GM19468 (cell line): ENCODE measurements at regions not wholly inside any gene's neighbourhood (a gene's known extent, or its start where the extent isn't known, plus 50 kb on each side); places are given as distances from the start of the nearest gene placed in this dataset.
"Not testable (repeated sequence)": the region's sequence is repeated elsewhere in the genome, so short reads cannot be mapped to it uniquely, and the experiment has no call there.

Source experiments
- ATAC-seq: cut with Tn5 transposase; IDR thresholded peaks from one replicate; pipeline ENCODE4 v1.9.1; 2021; ENCODE audit warnings: mild to moderate bottlenecking, moderate library complexity, moderate number of reproducible peaks; ENCODE audit not compliant: unreplicated experiment; ENCODE audit errors: extremely low read depth

DNA sequence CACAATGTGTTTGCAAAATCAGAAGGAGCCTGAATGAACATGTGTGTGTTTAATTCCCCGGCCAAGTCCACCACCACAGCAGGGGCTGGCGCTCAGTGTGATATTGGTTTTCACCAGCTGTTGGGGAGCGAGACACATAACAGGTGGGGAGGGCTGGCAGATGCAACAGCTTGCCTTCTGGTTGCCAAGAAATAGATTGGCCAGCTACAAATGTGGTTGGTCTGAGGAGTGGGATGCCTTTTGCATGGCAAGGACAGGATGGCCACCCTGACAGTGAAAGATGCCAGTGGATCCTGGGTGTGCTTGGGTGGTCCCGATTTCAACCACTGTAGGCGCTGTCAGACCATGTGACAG is 292.5 kb upstream of the FZD8 start:
- no peak for ATAC-seq

DNA sequence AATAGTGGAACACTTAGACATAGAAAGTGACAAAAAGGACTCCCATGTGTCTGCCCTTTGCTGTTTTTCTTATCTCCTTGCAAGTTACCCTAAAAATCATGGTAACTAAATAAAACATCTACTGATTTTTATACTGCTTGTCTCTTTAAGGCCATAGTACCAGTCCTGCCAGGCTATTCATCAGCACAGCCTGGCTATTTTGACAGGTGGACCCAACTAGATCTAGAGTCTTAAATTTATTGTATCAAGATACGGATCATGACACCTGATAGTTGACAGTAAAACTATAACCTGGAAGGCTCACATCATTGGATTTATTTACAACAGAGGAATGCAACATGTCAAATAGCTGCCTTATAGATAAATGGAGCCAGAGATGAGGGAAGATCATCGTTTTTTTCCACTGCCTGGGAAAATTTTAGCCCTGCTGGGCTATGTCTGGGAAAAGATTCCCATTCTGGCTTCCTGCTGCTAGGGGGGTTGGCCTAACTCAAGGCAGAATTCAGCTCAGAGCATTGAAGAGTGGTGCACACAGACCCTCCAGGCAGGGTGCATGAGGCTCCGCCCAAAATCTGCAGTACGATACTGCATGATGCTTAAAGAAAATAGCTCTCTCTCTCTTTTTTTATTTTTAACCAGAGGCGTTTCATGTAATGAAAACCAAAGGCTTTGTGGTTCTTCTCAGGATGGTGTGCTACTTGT is 292.0 kb upstream of the FZD8 start:
- ATAC-seq = no peak

DNA sequence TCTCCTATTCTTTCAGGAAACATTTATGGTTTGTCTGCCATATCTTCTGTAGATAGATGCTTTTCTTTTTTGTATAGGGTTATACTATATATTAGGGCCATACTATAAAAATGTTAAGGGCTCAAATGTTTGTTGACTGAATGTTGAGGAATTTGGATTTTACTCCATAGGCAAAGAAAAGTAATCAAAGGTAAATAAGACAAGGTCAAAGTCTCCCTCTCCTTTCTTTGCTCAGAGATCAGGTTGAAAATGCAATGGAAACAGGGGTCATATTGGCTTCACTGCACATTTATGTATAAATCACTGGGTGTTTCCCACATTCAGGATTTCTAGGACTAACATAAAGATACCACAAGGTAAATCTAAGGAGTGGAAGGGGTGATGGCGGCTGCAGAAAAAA is 291.4 kb upstream of the FZD8 start:
- no peak for ATAC-seq

DNA sequence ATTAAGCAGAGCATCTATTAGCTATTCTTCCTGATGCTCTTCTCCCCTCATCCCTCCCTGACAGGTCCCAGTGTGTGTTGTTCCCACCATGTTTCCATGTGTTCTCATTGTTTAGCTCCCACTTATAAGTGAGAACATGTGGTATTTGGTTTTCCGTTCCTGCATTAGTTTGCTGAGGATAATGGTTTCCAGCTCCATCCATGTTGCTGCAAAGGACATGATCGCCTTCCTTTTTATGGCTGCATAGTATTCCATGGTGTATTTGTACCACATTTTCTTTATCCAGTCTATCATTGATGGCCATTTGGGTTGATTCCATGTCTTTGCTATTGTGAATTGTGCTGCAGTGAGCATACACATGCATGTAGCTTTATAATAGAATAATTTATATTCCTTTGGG is 287.9 kb upstream of the FZD8 start:
- not testable (repeated sequence) for ATAC-seq

- ATAC-seq = no peak
Measured at GRCh38 chr10:35928748-35929147, 286.7 kb upstream of the FZD8 start.

DNA sequence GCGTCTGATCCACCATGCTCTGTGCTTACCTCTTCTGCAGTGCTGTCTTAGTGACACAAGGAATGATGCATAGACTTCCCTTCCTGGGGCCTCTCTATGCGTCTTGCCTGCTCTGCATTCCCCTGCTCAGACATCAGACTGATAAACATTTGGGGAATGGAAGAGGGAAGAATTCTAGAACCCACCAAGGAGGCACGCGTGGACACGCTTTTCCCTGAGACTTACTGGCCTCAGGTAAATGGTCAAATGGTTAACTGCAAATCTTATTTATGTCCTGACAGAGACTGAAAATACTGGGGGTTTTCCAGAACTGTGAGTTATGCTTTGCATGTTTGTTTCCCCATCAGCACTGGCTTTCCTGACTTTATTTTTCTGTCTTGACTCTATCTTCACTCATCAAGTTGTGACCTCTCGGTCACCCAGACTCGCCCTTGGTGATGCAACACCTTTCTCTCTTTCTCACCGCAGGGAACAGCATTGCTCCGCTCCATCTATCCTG is 285.9 kb upstream of the FZD8 start:
- no peak for ATAC-seq

GRCh38 chr10:35927341-35927740 is 285.2 kb upstream of the FZD8 start:
- no peak for ATAC-seq

- ATAC-seq = no peak
Measured at GRCh38 chr10:35926846-35927245, 284.8 kb upstream of the FZD8 start.

DNA sequence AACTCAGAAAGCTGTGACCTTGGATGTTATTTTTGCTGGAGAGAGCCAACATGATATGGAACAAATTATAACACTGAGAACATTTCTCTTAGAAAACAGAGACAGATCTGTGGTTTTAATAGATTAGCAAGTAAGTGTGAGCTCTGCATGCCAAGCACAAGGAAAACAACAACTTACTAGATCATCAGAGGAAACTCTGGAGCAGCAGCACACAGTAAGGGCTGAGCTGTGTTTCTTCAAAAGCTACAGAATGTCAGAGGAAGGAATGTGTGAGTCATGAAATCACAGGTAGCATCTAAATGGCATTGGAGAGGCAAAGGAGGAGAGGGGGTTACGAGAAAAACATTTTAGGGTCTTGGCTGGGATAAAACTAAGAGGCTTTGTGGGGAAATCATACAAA is 283.4 kb upstream of the FZD8 start:
- no peak for ATAC-seq

DNA sequence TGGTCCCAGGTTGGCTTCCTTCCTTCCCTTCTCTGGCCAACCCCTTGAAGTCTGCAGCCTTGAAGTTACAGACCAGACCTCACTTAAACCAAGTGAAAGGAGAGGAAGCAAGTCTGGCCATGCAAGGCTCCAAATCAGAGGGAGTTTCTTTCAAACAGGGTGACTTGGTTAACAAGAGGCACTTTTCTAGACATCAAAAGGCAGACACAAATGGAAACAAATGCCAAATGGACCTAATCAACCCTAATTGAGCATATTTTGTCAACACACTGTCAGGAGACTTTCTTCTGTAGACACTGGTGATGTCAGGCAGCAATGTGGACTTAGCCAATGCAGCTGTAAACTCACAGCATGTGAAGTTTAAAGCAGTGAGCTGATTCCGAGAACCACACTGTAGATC is 282.7 kb upstream of the FZD8 start:
- ATAC-seq = no peak

GRCh38 chr10:35922876-35923600 is 280.9 kb upstream of the FZD8 start:
- ATAC-seq = no peak

- no peak for ATAC-seq
Measured at GRCh38 chr10:35921866-35922350, 279.8 kb upstream of the FZD8 start.

- no peak for ATAC-seq
Measured at GRCh38 chr10:35916791-35917190, 274.7 kb upstream of the FZD8 start.

GRCh38 chr10:35913628-35914027 is 271.5 kb upstream of the FZD8 start:
- no peak for ATAC-seq

DNA sequence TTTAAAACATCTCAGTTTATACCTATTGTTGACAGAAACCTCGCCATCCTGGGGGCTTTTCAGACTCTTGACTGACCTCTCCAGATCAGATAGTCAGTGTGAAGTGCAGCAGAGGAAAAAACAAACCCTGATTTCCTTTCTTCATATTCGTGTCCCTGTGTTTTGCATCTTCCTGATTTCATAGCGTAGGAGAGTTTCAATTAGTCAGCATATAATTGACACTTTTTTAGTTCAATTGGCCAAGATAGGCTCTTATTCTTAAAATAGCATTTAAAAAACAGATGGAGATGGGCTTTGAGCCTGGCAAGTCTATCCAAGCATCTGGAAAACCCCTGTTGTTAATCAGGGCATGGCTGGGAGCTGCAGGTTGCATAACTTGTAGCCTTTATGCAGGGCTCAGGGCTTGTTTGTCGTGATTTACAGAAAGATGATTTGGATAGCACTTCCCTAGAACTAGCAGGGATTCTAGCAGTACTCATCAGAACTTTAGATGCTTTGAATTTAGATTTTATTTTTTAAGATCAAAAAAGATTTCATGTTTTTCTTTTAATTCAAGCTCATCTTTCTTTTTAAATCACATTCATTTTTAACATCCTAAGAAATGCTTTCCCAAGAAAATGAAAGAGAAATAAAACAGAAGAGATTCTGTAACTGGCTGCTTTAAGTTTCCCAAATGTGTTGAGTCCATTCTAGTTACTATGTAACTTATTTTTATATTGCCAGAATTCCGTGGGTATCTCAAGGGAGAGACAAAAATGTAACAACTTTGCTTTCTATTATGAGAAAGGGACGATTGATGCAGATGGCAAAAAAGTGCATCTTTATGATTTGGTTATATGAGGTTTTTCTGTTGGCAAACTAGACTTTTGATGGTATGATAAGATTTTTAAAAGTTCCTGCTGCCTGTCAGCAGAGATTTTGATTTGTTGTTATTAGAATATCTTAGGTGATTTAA is 270.8 kb upstream of the FZD8 start:
- ATAC-seq = no peak

GRCh38 chr10:35911954-35912353 is 269.9 kb upstream of the FZD8 start:
- no peak for ATAC-seq

DNA sequence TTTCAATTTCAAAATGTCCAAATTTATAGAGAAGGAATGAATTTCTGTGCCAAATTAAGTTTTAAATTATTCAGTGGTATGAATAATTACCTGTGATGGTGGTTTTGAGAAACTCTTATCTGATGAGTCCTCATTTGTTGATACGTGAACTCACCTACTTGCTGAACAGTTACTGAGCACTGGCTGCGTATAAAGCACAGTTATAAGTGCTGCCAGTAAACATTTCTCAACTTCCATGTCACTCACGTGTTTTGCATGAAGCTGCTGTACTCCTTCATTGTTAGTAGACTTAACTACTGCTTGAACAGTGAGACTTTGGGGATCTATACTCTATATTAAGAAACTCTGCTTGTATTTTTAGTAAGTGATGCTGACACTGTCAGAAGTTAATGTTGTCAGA is 269.1 kb upstream of the FZD8 start:
- ATAC-seq = no peak

DNA sequence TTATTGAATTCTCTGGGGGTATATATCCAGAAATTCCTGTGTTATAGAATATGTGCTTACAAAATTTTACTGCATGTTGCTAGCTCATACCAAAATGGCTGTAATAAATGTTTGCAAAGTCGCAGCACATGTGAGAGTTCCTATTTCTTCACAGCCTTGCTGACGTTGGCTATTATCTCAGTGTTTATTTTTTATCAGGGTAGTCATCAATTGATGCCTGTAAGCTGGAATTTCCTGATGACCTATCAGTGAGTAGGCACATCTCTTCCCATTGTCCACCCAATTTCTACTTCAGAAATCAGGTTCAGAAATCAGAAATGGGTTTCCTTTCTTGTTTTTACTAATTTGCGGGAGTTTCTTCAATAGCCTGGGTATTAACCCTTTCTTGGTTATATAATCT is 268.1 kb upstream of the FZD8 start:
- no peak for ATAC-seq

DNA sequence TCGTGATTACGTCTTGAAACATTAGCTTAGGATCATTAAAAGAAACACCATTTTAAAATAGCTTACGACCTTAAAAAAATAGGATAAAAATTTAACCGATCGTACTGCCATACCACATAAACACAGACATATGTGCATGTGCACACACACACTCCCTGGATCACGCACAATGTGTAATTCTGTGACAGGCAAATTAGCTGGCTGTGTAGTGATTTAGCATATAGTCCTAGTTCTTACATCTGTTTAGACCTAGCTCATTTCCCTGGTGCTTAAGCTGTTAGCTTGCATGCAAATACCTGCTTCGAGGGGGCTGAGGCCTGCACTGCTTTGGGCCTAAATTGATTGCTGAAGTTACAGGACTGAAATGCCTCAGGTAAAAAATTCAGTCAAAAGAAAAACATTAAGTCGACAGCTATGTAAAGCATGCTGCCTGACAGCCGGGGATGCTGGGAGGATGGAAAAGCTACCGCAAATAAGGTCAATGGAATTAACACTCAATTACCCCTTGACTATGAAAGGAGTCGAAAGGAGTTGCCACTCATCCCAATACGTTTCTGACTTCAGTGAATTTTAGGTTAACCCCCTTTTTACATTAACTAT is 267.1 kb upstream of the FZD8 start:
- no peak for ATAC-seq

DNA sequence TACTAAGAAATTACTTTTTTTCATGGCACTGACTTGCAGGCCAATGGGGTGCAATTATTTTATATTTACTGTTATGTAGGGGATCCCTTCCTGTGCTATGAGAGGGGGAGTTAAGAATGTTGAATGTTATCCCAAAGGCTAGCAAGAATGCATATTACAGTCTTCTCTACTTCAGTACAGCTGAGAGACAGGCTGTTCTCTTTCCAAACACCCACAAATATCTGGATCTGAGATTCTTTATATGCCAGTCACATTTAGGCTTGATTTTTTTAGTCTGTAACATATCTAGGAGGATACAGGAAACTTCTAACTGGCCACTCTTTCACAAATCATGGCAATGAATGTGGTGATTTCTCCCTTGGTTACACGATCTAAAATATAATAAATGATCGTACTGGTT is 266.4 kb upstream of the FZD8 start:
- ATAC-seq = no peak
